ENCODE measurements at regions not wholly inside any gene's neighbourhood (a gene's known extent, or its start where the extent isn't known, plus 50 kb on each side); places are given as distances from the start of the nearest gene placed in this dataset.

DNA sequence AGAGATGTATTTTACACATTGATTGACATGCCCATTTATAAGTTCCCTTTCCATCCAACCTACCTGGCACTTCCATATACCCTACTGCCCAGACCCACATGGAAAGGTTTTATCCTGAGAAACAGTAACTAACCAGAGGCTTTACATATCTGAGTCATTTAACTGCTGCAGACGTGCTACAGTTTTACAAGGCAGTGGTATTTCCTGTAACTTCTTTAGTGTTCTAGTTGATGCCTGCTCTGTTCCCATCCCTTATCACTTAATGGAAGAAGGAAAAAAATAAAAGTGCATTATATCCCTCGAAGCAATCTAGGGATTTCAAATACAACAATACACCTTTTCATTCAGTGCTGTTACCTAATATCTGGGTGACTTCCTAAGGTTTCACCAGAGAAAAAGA, 107.1 kb downstream of the TMCO5A start:
- DNase-seq (ENCODE audit: low read depth in 1 of 2, low spot score in 1 of 2): no peak
- Histone ChIP-seq H3K9me3 (no peaks in the 10 kb centered on the region), H3K4me3 (no peak overlapping the region), H3K4me2 (no peak overlapping the region), H3K27ac (no peak overlapping the region), H3K4me1 (no peaks in the 10 kb centered on the region)
- POLR2A ChIA-PET: no interaction called here
- TF ChIP-seq MAFK (IDR thresholded peaks at IDR 0.05; ENCODE audit: partially characterized antibody) (no peak), JUNB (IDR thresholded peaks at IDR 0.05) (no peak), KDM5A (IDR thresholded peaks at IDR 0.05) (no peak), SMC3 (IDR thresholded peaks at IDR 0.05) (no peak), FOSL2 (IDR thresholded peaks at IDR 0.05) (no peak), FOSL2 (CRISPR knock-in tag; IDR thresholded peaks at IDR 0.05) (no peak), EP300 (IDR thresholded peaks at IDR 0.05) (no peak), EHF (CRISPR knock-in tag; IDR thresholded peaks at IDR 0.05) (no peak), KDM1A (IDR thresholded peaks at IDR 0.05; ENCODE audit: low read depth) (no peak), CBX8 (IDR thresholded peaks at IDR 0.05) (no peak), EHMT2 (IDR thresholded peaks at IDR 0.05; ENCODE audit: low read depth) (no peak)
- TF ChIP-seq, protein P1, sequence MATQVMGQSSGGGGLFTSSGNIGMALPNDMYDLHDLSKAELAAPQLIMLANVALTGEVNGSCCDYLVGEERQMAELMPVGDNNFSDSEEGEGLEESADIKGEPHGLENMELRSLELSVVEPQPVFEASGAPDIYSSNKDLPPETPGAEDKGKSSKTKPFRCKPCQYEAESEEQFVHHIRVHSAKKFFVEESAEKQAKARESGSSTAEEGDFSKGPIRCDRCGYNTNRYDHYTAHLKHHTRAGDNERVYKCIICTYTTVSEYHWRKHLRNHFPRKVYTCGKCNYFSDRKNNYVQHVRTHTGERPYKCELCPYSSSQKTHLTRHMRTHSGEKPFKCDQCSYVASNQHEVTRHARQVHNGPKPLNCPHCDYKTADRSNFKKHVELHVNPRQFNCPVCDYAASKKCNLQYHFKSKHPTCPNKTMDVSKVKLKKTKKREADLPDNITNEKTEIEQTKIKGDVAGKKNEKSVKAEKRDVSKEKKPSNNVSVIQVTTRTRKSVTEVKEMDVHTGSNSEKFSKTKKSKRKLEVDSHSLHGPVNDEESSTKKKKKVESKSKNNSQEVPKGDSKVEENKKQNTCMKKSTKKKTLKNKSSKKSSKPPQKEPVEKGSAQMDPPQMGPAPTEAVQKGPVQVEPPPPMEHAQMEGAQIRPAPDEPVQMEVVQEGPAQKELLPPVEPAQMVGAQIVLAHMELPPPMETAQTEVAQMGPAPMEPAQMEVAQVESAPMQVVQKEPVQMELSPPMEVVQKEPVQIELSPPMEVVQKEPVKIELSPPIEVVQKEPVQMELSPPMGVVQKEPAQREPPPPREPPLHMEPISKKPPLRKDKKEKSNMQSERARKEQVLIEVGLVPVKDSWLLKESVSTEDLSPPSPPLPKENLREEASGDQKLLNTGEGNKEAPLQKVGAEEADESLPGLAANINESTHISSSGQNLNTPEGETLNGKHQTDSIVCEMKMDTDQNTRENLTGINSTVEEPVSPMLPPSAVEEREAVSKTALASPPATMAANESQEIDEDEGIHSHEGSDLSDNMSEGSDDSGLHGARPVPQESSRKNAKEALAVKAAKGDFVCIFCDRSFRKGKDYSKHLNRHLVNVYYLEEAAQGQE (IDR thresholded peaks at IDR 0.05): no peak
- TF ChIP-seq, protein P2, sequence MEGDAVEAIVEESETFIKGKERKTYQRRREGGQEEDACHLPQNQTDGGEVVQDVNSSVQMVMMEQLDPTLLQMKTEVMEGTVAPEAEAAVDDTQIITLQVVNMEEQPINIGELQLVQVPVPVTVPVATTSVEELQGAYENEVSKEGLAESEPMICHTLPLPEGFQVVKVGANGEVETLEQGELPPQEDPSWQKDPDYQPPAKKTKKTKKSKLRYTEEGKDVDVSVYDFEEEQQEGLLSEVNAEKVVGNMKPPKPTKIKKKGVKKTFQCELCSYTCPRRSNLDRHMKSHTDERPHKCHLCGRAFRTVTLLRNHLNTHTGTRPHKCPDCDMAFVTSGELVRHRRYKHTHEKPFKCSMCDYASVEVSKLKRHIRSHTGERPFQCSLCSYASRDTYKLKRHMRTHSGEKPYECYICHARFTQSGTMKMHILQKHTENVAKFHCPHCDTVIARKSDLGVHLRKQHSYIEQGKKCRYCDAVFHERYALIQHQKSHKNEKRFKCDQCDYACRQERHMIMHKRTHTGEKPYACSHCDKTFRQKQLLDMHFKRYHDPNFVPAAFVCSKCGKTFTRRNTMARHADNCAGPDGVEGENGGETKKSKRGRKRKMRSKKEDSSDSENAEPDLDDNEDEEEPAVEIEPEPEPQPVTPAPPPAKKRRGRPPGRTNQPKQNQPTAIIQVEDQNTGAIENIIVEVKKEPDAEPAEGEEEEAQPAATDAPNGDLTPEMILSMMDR (IDR thresholded peaks at IDR 0.05): no peak
- TF ChIP-seq, protein P3, sequence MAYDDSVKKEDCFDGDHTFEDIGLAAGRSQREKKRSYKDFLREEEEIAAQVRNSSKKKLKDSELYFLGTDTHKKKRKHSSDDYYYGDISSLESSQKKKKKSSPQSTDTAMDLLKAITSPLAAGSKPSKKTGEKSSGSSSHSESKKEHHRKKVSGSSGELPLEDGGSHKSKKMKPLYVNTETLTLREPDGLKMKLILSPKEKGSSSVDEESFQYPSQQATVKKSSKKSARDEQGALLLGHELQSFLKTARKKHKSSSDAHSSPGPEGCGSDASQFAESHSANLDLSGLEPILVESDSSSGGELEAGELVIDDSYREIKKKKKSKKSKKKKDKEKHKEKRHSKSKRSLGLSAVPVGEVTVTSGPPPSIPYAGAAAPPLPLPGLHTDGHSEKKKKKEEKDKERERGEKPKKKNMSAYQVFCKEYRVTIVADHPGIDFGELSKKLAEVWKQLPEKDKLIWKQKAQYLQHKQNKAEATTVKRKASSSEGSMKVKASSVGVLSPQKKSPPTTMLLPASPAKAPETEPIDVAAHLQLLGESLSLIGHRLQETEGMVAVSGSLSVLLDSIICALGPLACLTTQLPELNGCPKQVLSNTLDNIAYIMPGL (CRISPR knock-in tag; IDR thresholded peaks at IDR 0.05; ENCODE audit: borderline replicate concordance): no peak
- no peak for ATAC-seq
- no peak for FAIRE-seq
- CTCF ChIA-PET: interaction anchor here (1.4 kb wide), 1 partner anchor 39 kb away, joined by 3 read pairs; no protein-coding TSS in a partner anchor
- 10% methylated on average over 2 of the region's 2 CpGs for WGBS (ENCODE audit: missing lambda C conversion rate)

DNA sequence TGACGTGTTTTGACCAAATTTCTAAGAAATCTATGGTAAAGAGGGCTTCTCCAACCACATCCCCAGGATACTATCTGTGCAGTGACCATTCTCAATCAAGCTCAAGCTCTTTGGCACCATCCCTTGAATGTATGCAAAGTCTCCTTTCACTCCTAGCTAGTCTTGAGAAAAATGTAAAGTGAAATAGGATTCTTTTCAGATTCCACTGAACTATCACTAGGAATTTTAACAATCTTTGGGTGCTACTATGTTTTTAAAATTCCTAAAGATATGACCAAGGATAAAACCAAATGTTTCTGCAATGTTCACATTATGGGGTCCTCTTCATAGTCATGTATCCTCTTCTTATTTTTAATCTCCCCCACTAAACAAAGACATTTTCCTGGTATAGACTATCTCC, 107.8 kb downstream of the TMCO5A start:
- no peak overlapping the region for H3K4me2 ChIP-seq
- H3K4me3 ChIP-seq: no peak overlapping the region
- no peak overlapping the region for H3K27ac ChIP-seq
- ATAC-seq: no peak
- DNase-seq (ENCODE audit: low read depth in 1 of 2, low spot score in 1 of 2): no peak
- CTCF ChIA-PET: interaction anchor here (1.4 to 1.6 kb wide), 2 partner anchors 31 to 40 kb away, joined by 3 read pairs; no protein-coding TSS in a partner anchor
- POLR2A ChIA-PET: no interaction called here
- H3K9me3 ChIP-seq: no peaks in the 10 kb centered on the region
- TF ChIP-seq NPAS2 (CRISPR knock-in tag; IDR thresholded peaks at IDR 0.05; ENCODE audit: borderline replicate concordance) (no peak), KDM1A (IDR thresholded peaks at IDR 0.05; ENCODE audit: low read depth) (no peak), SREBF2 (IDR thresholded peaks at IDR 0.05) (no peak), NR3C1 (IDR thresholded peaks at IDR 0.05) (no peak), PHF8 (IDR thresholded peaks at IDR 0.05; ENCODE audit: borderline replicate concordance, low read depth) (no peak), POLR2A (IDR thresholded peaks at IDR 0.05; ENCODE audit: low read length) (no peak), JUNB (IDR thresholded peaks at IDR 0.05) (no peak), MAFK (IDR thresholded peaks at IDR 0.05; ENCODE audit: partially characterized antibody) (no peak), EP300 (IDR thresholded peaks at IDR 0.05) (no peak), BHLHE40 (IDR thresholded peaks at IDR 0.05; ENCODE audit: low read depth, low read length) (no peak)
- TF ChIP-seq, protein P1 (IDR thresholded peaks at IDR 0.05): no peak
- TF ChIP-seq, protein P4, sequence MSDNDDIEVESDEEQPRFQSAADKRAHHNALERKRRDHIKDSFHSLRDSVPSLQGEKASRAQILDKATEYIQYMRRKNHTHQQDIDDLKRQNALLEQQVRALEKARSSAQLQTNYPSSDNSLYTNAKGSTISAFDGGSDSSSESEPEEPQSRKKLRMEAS (IDR thresholded peaks at IDR 0.05): no peak
- H3K4me1 ChIP-seq: no peaks in the 10 kb centered on the region
- 0% methylated on average over 1 of the region's 1 CpG for WGBS (ENCODE audit: missing lambda C conversion rate)
- FAIRE-seq: no peak
